HepG2 (cell line): ENCODE measurements at regions not wholly inside any gene's neighbourhood (a gene's known extent, or its start where the extent isn't known, plus 50 kb on each side); places are given as distances from the start of the nearest gene placed in this dataset.

ENCODE experiments used
- CTCF ChIP-seq: sonication (generic); formaldehyde crosslinking; IDR thresholded peaks from 2 replicates; pipeline ENCODE4 v1.5.0; 2020; ENCODE audit warnings: mild to moderate bottlenecking, missing genetic modification reagents, moderate library complexity
- NFE2L1 ChIP-seq: sonication (generic); formaldehyde crosslinking; IDR thresholded peaks from 2 replicates; pipeline ENCODE4 v1.4.0; 2020; ENCODE audit warnings: missing genetic modification reagents, mild to moderate bottlenecking, borderline replicate concordance
- NFE2L2 ChIP-seq: fragments of 150-350 bp; IDR thresholded peaks from 2 replicates; pipeline ENCODE4 v1.6.1; 2014; ENCODE audit warnings: low read length
- RAD21 ChIP-seq: fragments of 450-650 bp; formaldehyde crosslinking; IDR thresholded peaks from 2 replicates; pipeline ENCODE4 v1.5.0; 2020; ENCODE audit warnings: mild to moderate bottlenecking
- RFX1 ChIP-seq: fragments of 450-650 bp; IDR thresholded peaks from 2 replicates; pipeline ENCODE4 v1.6.1; 2017
- SP140L ChIP-seq: sonication (generic); formaldehyde crosslinking; IDR thresholded peaks from 2 replicates; pipeline ENCODE4 v1.4.0; 2020; ENCODE audit warnings: missing genetic modification reagents, borderline replicate concordance
- TAF1 ChIP-seq: sonication (generic); formaldehyde crosslinking; IDR thresholded peaks from 2 replicates; pipeline ENCODE4 v1.4.0; 2020; ENCODE audit warnings: missing genetic modification reagents
- TBX3 ChIP-seq: fragments of 450-650 bp; IDR thresholded peaks from 2 replicates; pipeline ENCODE4 v1.6.1; 2017; ENCODE audit warnings: antibody characterized with exemption, mild to moderate bottlenecking, inconsistent platforms, borderline replicate concordance
- ZNF496 ChIP-seq: sonication (generic); formaldehyde crosslinking; IDR thresholded peaks from 2 replicates; pipeline ENCODE4 v1.8.1; 2023; ENCODE audit warnings: mild to moderate bottlenecking, moderate library complexity, missing genetic modification reagents; ENCODE audit not compliant: insufficient replicate concordance
- ZNF678 ChIP-seq: sonication (generic); formaldehyde crosslinking; IDR thresholded peaks from 2 replicates; pipeline ENCODE4 v1.4.0; 2020; ENCODE audit warnings: mild to moderate bottlenecking, missing genetic modification reagents
- TF ChIP-seq, protein P1 (sequence below): sonication (generic); formaldehyde crosslinking; IDR thresholded peaks from 2 replicates; pipeline ENCODE4 v1.8.0; 2022; ENCODE audit warnings: missing genetic modification reagents, mild to moderate bottlenecking, borderline replicate concordance

DNA sequence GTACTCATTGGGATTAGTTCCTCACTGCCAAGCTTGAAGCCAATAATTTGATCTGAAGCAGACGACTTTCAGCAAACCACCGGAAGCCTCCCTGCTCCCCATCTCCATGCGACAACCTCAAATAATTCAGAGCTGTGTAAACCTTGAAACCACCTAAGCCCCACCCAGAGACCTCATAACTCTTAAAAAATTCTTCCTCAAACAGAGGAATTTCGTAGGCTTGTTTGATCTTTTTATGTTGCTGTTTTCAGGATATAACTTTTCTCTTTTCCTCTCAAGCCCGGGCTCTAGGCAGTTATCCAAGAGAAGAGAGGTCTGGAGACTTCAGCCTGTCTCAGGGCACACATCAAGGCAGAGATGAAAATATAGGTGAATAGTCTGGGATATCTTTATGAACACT is 311.6 kb downstream of the KCNRG start:
- TF ChIP-seq ZNF678: no peak
- no peak for TF ChIP-seq NFE2L1 (CRISPR knock-in tag)
- TF ChIP-seq CTCF: no peak
- TF ChIP-seq SP140L (CRISPR knock-in tag): no peak
- TF ChIP-seq NFE2L2: no peak
- no peak for TF ChIP-seq TBX3
- no peak for TF ChIP-seq TAF1 (CRISPR knock-in tag)
- no peak for TF ChIP-seq RFX1
- no peak for TF ChIP-seq ZNF496 (CRISPR knock-in tag)
- TF ChIP-seq, protein P1, sequence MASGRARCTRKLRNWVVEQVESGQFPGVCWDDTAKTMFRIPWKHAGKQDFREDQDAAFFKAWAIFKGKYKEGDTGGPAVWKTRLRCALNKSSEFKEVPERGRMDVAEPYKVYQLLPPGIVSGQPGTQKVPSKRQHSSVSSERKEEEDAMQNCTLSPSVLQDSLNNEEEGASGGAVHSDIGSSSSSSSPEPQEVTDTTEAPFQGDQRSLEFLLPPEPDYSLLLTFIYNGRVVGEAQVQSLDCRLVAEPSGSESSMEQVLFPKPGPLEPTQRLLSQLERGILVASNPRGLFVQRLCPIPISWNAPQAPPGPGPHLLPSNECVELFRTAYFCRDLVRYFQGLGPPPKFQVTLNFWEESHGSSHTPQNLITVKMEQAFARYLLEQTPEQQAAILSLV (CRISPR knock-in tag): no peak
- no peak for TF ChIP-seq RAD21 (CRISPR knock-in tag)
